CD4-positive, alpha-beta T cell treated with Interleukin-17A for 1 hour (primary cell): ENCODE measurements at regions not wholly inside any gene's neighbourhood (a gene's known extent, or its start where the extent isn't known, plus 50 kb on each side); places are given as distances from the start of the nearest gene placed in this dataset.
"Not testable (repeated sequence)": the region's sequence is repeated elsewhere in the genome, so short reads cannot be mapped to it uniquely, and the experiment has no call there.

Source experiments
- DNase-seq: peaks from one replicate; pipeline ENCODE4 v3.0.0-alpha.2; 2020

DNA sequence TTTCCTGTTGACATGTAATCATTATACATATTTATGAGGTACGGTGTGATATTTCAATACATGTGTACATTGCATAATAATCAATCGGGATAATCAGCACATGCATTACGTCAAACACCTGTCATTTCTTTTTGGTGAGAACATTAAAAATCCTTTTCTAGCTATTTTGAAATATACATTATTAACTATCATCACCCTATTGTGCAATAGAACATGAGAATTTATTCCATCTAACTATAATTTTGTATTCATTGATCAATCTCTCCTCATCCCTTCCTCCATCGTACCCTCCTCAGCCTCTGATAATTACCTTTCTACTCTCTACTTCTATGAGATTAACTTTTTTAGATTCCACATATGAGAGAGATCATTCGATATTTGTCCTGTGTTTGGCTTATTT is 170.9 kb upstream of the GHR start:
- no peak for DNase-seq

DNA sequence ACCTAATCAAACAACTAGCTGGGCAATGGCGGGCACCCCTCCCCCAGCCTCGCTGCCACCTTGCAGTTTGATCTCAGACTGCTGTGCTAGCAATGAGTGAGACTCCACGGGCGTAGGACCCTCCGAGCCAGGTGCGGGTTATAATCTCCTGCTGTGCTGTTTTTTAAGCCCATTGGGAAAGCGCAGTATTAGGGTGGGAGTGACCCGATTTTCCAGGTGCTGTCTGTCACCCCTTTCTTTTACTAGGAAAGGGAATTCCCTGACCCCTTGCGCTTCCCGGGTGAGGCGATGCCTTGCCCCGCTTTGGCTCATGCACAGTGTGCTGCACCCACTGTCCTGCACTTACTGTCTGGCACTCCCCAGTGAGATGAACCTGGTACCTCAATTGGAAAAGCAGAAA is 163.3 kb upstream of the GHR start:
- not testable (repeated sequence) for DNase-seq

DNA sequence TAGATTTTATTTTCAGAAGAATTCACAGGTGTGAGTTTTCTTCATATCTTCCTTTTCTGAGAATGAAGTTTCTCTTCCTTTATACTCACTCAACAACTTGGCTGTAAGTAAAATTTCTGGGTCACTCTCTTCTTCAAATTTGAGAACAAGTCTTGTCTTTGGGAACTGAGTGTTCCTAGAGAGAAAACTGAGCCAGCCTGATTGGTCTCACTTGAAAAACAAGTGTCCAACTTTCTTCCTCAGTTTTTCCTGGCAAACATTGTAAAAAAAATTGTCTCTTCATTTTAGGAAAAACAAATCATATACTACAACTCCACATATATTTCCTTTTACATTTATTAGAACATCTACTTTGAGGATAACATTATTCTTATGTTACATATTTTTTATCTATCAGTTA is 156.1 kb upstream of the GHR start:
- DNase-seq, result no peak

DNA sequence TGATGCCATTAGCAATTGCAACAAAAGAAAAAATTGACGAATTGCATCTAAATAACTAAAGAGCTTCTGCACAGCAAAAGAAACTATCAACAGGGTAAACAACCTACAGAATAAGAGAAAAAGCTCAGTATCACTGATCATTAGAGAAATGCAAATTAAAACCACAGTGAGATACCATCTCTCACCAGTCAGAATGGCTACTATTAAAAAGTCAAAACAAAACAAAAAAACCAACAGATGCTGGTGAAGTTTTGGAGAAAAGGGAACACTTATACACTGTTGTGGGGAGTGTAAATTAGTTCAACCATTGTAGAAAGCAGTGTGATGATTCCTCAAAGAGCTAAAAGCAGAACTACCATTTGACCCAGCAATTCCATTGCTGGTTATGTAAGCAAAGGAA is 155.1 kb upstream of the GHR start:
- not testable (repeated sequence) for DNase-seq

DNA sequence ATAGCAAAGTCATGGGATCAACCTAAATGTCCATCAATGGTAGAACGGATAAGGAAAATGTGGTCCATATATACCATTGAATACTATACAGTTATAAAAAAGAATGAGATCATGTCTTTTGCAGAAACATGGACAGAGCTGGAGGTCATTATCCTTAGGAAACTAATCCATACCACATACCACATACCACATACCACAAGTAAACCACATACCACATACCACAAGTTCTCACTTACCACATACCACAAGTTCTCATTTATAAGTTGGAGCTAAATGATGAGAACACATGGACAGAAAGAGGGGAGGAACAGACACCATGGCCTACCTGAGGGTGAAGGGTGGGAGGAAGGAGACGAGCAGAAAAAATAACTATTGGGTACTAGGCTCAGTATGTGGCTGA is 154.6 kb upstream of the GHR start:
- no peak for DNase-seq

DNA sequence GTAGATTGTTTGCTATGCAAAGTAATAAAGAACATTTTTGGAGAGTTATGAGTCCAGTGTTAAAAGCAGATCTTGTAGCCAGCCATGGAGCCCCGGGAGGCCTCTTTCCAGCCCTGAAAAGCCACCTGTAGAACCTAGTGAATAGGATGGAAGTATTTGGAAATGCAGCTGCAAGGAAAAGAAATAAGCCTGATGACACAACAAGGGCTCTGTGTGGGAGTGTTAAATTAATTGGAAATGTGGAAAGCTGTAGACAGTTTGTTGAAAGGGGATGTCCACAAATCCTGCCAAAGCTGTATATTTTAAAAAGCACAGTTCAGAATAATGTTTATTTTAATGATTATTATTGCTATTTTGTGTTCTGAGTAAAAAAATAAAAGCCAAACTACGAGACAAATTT is 152.5 kb upstream of the GHR start:
- DNase-seq, result no peak

DNA sequence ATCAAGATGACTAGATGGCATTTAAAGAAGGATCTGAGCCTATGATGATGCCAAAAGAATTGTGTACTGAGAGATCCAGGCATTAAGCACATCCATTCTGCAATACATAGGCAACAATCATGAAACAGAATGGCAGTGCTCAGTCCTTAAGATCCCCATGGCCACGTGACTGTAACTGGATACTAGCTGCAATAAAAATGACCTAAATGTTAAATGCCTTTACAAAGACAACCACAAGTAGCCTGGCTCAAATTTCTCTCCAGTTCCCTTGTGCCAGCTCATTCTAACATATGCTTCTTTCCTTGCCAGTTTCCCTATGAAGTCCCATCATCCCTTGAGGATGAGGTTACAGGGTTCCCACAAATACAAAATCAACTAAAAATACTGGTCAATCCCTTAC is 148.3 kb upstream of the GHR start:
- no peak for DNase-seq

DNA sequence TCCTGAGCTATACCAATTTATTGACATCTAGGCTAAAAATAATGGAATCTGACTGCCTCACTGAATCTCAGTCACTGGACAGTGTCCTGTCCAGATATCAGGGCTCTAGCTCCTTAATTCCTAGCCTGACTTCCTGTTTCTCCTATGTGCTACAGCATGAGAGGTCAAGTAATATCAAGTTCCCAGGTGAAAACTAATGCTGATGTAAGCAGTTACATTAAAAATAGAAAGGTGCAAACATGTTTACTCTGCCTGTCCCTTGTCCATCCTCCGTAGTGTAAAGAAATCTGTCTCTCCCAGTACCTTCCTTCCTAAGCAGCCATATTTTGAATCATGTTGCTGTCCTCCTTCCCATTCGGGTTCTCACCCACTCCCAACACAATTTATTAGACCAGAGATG is 145.9 kb upstream of the GHR start:
- no peak for DNase-seq

DNA sequence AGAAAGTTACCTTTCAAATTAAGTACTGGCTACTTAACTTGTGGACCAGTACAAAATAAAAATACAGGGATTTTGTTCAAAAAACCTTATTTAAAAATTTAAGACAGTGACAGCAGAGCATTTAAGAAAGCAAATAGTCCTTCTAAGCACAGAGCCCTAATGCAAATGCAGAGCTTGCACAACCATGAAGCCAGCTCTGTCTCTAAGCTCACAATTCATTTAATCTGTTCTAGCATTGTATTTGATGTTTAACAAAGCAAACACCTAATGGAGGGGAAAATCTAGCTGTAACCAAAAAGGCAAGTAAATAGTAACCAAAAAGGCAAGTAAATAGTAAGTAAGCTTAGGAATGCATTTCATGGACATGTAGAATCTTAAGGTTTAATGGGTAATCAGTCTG is 138.7 kb upstream of the GHR start:
- DNase-seq, result no peak

DNA sequence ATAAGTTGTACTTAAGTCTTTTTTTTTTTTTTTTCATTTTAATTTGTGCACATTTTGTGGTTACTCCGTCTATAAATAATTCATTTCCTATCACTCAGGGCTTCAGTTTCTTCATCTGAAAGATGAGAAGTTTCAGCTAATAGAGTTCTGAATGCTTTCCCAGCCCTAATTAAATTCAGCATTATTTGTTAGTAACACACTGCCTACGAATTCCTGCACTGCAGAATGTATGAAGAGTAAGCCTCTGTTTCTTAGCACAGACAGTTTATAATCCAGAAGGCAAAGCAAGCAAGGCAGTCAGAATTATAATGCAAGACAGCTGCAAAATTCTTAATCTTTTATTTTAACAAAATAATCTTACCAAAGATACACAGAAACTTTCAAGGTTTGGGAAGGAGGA is 138.0 kb upstream of the GHR start:
- no peak for DNase-seq

DNA sequence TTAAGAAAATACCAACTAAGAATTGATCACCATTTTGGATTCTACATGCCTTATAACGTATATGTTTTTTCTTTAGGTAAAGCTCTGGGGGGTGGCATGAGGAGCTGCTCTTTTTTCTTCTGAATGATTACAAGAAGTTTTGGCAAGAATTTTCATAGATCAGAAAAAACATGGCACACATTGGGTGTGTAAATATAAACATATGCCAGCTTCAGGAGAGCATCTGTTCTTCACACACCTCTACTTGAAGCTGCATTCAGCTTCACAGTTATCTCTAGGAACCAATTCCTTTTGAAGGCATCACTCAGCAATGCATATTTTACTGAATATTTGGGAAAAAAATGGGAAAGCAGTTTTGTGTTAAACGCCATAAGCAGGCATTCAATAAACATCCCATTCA is 122.7 kb upstream of the GHR start:
- DNase-seq, result no peak

DNA sequence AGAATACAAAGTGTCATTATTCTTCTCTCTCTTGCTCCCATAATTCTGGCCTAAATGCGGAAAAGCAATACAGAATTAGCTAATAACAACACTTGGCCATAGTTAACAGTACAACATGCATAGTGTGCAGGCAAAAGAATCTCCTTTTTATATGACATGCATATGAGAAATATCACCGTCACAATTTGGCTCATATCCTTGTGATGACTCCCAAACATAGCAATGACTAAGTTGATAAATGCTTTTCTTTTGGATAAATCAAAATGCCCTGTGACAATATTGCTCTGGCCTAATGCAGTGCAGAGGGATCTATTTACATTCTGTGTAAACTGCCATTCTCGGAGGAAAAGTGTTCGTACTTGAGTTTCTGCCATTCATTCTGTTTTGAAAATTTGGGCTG is 121.9 kb upstream of the GHR start:
- no peak for DNase-seq

DNA sequence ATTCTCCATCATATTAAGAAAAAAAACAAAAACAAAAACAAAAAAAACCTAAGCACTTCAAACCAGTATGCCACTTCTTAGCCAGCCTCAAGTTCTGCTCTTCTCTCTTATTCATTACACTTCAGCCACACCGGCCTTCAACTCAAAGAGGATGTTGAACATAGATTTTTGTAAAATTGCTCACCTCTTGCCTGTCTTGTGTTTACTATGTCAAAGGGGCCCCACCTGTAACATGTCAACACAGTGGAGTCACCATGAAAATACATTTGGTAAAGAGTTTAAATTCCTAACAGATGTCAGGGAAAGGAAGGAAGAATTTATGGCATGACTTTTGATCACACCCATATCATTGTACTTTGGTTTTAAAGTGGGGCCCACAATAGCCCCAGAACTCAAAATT is 121.1 kb upstream of the GHR start:
- no peak for DNase-seq

DNA sequence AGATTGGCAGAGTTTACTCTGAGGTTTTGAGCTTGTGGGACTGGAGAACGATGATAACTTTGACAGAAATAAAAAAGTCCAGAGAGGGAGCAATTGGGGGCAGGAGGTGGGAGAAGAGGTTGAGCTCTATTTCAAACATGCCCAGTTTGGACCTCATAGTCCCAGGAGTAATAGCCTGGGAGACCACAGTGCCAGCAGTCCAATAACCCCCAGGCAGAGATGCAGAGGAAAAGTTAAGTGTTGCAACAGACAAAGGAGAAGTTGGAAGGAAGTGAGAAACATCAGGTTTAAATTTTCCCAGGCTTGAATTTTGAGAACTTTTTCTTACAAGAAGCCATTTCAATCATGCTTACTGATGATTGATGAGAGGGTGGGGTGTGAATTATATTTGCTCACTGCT is 117.0 kb upstream of the GHR start:
- no peak for DNase-seq

DNA sequence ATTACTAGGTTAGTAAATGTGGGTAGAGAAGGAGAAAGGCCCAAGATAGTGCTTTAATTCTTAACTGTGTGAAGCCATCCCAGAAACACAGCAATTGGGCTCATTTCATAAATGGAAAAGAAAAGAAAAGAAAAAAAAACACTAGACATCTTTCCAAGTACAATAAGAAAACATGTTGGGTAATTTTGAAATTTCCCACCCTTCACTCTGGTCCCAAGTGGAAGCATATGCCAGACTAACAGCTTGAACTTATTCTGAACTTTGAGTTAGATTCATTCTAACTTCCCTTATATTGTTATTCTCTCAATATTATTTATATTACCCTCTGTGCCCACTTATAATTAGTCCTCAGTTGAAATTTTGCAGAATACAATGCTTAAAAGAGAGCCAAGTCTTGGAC is 113.4 kb upstream of the GHR start:
- DNase-seq, result no peak

DNA sequence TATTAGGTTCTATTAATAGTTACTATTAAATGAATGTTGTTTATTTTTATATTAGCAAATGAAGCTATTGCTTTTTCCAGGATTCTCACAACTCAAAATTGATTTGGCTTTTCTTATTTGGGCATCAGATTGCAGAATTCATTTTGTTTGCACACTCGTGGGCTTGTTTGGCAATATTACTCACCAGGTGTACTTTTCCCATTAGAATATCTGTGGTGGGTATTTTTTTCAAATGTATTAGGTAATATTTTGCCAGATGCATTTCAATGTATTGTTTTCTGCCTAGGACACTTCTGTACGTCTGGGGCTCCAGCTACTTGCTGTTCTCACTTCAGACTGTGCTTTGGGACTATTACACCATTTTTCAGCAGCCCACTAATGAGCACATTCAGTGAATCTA is 108.0 kb upstream of the GHR start:
- DNase-seq, result no peak

DNA sequence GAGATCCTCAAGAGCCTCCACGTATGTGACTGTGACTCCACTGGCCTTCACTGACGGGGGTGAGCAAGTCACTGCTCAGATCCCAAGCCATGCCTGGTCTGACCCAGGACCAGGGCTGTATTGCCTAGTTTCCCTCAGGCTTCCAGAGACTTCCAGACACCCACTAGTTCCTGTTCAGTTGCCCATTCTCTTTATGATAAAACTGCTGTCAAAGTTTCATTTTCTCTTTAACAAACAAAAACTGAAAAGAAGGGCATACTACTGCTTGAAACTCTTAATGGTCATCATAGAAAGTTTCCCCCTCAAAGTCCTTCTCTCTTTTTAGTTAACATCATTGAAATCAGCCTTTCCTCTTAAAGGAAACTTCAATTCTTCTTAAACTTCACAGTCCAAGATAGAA is 105.7 kb upstream of the GHR start:
- DNase-seq, result no peak

DNA sequence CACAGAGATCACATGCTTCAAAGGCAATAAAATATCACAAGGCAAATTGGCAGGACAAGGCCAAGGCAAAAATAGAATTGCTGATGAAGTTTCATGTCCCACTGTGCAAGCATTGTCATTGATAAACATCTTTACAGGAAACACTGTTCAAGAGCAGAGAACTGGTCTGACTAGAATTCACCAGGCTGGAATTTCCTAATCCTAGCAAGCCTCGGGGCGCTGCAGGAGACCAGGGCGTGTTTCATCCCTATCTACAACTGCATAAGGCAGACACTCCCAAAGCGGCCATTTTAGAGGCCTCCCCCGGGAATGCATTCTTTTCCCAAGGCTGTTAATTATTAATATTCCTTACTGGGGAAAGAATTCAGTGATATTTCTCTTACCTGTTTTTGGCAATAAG is 103.7 kb upstream of the GHR start:
- not testable (repeated sequence) for DNase-seq

DNA sequence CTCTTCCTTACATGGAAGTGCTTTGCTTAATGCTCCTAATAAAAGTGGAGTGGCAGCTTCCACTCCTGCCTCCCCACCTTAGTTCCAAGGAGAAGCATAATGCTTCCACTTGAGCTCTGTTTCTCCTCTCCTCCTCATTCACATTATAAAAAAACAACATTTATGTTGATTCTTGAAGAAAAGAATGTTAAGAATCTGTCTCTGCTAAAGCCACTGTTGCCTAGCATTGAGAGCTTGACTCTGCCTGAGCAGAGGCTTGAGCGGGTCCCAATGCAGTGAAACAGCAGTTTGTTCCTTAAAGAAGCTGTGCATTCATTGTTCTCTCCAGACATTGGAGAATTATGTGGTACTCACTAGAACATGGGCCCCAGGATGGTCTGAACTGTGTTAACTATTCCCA is 101.5 kb upstream of the GHR start:
- no peak for DNase-seq

DNA sequence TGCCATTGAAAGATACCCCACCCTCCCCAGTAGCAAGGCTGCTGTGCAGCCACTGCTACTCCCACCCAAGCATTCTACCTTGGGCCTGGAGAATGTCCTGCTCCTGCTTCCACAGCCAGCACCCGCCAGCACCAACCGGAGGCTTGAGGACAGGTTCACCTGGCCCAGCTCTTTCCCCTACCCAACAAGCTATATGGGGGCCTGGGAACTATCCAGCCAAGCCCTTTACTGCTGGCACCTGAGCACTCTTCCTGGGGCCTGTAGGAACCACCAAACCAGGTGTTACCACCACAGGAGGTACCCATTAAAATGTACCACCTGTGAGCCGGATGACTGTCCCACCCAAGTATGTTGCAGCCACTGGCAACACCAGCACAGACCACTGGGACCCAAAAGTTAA is 86.1 kb upstream of the GHR start:
- DNase-seq, result no peak

DNA sequence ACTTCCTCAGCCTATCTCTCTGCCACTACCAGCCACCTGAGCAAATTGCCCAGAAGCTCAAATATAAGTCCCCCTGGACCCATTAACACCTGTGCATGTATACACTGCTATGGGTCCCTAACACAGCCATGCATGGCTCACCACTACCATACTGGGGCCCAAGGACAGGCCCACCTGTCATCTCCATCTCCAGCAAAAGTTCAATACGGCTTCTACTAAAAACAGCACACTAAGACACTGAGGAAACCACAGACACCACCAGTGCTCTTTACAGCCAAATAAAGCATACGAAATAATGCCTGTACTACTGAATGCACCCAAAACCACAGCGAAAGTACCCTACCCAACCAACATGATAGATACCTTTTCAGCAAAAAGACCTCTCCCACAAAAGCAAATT is 85.6 kb upstream of the GHR start:
- DNase-seq, result no peak

DNA sequence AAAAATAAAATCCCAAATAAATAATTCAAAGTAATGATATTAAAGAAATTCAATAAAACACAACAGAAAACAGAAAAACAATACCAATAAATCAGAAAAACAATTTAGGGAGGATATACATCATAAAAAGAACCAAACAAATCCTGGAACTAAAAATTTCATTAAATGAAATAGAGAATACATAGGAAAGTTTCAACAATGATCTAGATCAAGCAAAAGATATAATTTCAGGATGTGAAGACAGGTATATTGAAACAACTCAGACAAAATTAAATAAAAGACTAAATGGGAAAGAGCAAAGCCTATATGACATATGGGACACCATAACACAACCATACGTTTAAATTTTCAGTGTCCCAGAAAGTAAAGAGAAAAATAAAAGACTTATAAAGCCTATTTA is 85.1 kb upstream of the GHR start:
- no peak for DNase-seq

DNA sequence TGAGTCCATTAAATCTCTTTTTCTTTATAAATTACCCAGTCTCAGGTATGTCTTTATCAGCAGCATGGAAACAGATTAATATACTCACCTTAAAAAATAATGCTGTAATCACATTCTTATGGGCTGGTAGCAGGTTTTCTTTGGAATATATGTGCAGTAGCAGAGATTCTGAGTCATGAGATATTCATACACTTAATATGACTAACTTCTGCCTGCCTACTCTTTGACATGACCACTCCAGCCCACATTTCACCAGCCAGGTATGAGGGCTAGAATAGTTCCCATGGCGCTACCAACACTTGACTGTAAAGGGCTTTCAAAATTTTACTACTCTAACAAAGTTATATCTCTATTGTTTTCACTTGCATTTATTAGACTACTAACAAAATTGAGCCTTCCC is 74.1 kb upstream of the GHR start:
- DNase-seq, result no peak

DNA sequence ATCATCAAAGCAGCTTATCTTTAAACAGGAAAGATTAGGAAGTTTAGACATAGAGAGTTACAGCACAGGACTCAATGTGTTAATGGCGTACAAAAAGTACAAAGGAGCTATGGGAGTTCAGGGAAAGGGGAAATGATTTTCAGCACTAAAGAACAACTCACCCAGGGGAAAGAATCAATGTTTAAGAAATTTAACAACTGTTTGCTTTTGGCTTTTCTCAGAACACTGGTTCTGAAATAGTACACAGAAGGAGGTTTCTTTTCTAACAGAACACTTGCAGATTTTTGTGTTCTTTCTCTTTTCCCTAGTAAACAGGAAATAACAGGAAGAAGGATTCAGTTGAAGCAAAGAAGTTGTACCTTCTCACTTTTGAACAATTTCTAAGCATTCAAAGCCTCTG is 71.3 kb upstream of the GHR start:
- no peak for DNase-seq

DNA sequence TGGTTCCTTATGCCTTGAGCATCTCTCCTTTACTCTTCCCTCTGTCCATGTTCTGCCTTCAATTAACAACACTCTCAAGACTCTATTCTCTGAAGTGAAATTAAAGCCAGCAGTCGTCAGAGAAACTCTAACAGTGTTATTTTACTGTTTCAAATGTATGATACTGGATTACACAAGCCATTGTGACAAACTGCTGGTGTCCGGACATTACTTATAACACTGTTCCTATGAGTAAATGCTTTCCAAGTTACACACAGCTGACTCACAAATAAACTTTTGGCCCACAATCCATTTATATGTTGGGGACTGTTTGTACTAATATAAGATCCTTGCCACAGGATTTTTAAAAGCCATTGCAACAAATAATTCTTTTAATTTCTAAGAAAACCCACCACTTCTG is 63.2 kb upstream of the GHR start:
- DNase-seq, result no peak

DNA sequence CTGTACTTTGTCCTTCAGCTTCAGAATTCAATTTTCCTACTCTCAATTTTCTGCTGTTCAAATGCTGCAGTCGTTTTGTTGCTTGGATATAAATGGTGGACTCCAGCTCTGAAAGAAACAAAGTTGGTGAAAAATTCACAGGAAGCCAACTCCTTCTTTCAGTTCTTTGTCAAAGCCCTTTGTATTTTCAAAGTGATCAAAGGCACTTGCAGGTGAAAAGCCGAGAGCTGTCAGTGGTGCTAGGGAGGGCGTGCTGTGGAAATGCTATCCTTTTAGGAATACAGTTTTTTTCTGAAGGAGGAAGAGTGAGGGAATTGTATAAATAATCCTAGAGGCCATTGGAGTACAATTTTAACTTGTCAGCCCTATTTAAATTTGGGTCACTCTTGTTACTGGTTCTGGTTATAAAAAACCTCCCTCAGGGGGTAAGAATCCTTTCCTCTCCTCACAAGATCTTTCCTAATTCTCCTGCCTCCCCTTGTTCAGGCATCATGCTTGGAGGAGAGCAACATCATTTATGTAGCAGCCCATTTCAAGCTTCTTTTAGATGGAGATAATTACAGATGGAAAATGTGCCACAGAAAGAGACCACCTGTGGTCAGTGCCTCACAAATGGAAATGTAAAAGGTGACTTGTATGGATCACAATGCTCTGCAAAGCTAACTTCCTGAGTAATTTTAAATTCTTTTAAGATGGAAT is 62.5 kb upstream of the GHR start:
- no peak for DNase-seq
